WTC11 (cell line): ENCODE measurements at regions not wholly inside any gene's neighbourhood (a gene's known extent, or its start where the extent isn't known, plus 50 kb on each side); places are given as distances from the start of the nearest gene placed in this dataset.

ENCODE experiments used
- ATAC-seq: fragments of 200-7000 bp; cut with Tn5 transposase; 2 replicates; pipeline ENCODE4 v1.10.0; 2021; ENCODE audit warnings: mild to moderate bottlenecking, moderate library complexity
- CTCF ChIA-PET: fragments of 300-600 bp; sonication (Branson Sonifier 250); formaldehyde crosslinking; loops from one replicate; lab custom pipeline; 2021; ENCODE audit warnings: antibody characterized with exemption; lab: Charles Lee
- POLR2A ChIA-PET: fragments of 350-600 bp; sonication (Branson Sonifier 250); formaldehyde crosslinking; loops from one replicate; lab custom pipeline; 2021; ENCODE audit warnings: antibody characterized with exemption; lab: Charles Lee
- DNase-seq: peaks from one replicate; pipeline ENCODE4 v3.0.0; 2021; ENCODE audit warnings: low spot score
- H3K27ac Mint-ChIP-seq: 2 replicates; pipeline ENCODE4 v1.8.0; 2021; ENCODE audit warnings: mixed read lengths
- H3K27me3 Mint-ChIP-seq: 2 replicates; pipeline ENCODE4 v1.8.0; 2021; ENCODE audit warnings: low read depth, mild to moderate bottlenecking, moderate library complexity, mixed read lengths
- H3K36me3 Mint-ChIP-seq: 2 replicates; pipeline ENCODE4 v1.8.0; 2021; ENCODE audit warnings: mixed read lengths
- H3K4me1 Mint-ChIP-seq: 2 replicates; pipeline ENCODE4 v1.8.0; 2022; ENCODE audit warnings: mixed read lengths
- H3K4me3 Mint-ChIP-seq: 2 replicates; pipeline ENCODE4 v1.8.0; 2021; ENCODE audit warnings: mild to moderate bottlenecking, moderate library complexity, mixed read lengths
- H3K9me3 Mint-ChIP-seq: 2 replicates; pipeline ENCODE4 v1.8.0; 2021; ENCODE audit warnings: mixed read lengths
- AFF4 ChIP-seq: sonication (generic); formaldehyde crosslinking; IDR thresholded peaks from 2 replicates; pipeline ENCODE4 v1.8.1; 2023; ENCODE audit warnings: mild to moderate bottlenecking, missing genetic modification reagents, borderline replicate concordance
- CBFB ChIP-seq: sonication (generic); formaldehyde crosslinking; IDR thresholded peaks from 2 replicates; pipeline ENCODE4 v1.8.1; 2022; ENCODE audit warnings: mild to moderate bottlenecking, low read depth, missing genetic modification reagents
- CREB1 ChIP-seq: sonication (generic); formaldehyde crosslinking; IDR thresholded peaks from 2 replicates; pipeline ENCODE4 v1.8.0; 2023; ENCODE audit warnings: mild to moderate bottlenecking, missing genetic modification reagents
- CREM ChIP-seq: sonication (generic); formaldehyde crosslinking; IDR thresholded peaks from 2 replicates; pipeline ENCODE4 v1.8.1; 2022; ENCODE audit warnings: mild to moderate bottlenecking, missing genetic modification reagents, moderate library complexity
- ERG ChIP-seq: fragments of 250-450 bp; sonication (Bioruptor Pico); IDR thresholded peaks from 2 replicates; pipeline ENCODE4 v1.8.0; 2021; ENCODE audit warnings: mild to moderate bottlenecking
- ESRRA ChIP-seq: sonication (generic); formaldehyde crosslinking; IDR thresholded peaks from 2 replicates; pipeline ENCODE4 v1.8.1; 2022; ENCODE audit warnings: mild to moderate bottlenecking, missing genetic modification reagents, borderline replicate concordance
- GRHL2 ChIP-seq: fragments of 250-450 bp; sonication (Bioruptor Pico); IDR thresholded peaks from 2 replicates; pipeline ENCODE4 v1.8.0; 2022; ENCODE audit warnings: mild to moderate bottlenecking, moderate library complexity; ENCODE audit not compliant: insufficient replicate concordance, severe bottlenecking
- HMGA2 ChIP-seq: fragments of 250-450 bp; sonication (Bioruptor Pico); IDR thresholded peaks from 2 replicates; pipeline ENCODE4 v1.4.0; 2021; ENCODE audit warnings: mild to moderate bottlenecking, moderate library complexity
- JUN ChIP-seq: sonication (generic); formaldehyde crosslinking; IDR thresholded peaks from 2 replicates; pipeline ENCODE4 v1.8.0; 2023; ENCODE audit warnings: mild to moderate bottlenecking, missing genetic modification reagents
- MYBL2 ChIP-seq: sonication (generic); formaldehyde crosslinking; IDR thresholded peaks from 2 replicates; pipeline ENCODE4 v1.8.1; 2023; ENCODE audit warnings: mild to moderate bottlenecking, moderate library complexity, missing genetic modification reagents
- NR1H2 ChIP-seq: sonication (generic); formaldehyde crosslinking; IDR thresholded peaks from 2 replicates; pipeline ENCODE4 v1.9.0; 2021; ENCODE audit warnings: mild to moderate bottlenecking, moderate library complexity, missing genetic modification reagents
- RELA ChIP-seq: sonication (generic); formaldehyde crosslinking; IDR thresholded peaks from 2 replicates; pipeline ENCODE4 v1.8.1; 2022; ENCODE audit warnings: missing genetic modification reagents, mild to moderate bottlenecking, borderline replicate concordance
- SMAD4 ChIP-seq: sonication (generic); formaldehyde crosslinking; IDR thresholded peaks from 2 replicates; pipeline ENCODE4 v1.8.0; 2022; ENCODE audit warnings: mild to moderate bottlenecking, missing genetic modification reagents
- USF2 ChIP-seq: sonication (generic); formaldehyde crosslinking; IDR thresholded peaks from 2 replicates; pipeline ENCODE4 v1.8.1; 2023; ENCODE audit warnings: mild to moderate bottlenecking, missing genetic modification reagents, moderate library complexity
- ZNF219 ChIP-seq: sonication (generic); formaldehyde crosslinking; IDR thresholded peaks from 2 replicates; pipeline ENCODE4 v1.8.0; 2023; ENCODE audit warnings: missing genetic modification reagents, mild to moderate bottlenecking, borderline replicate concordance
- ZNF281 ChIP-seq: sonication (generic); formaldehyde crosslinking; IDR thresholded peaks from 2 replicates; pipeline ENCODE4 v1.8.0; 2023; ENCODE audit warnings: mild to moderate bottlenecking, missing genetic modification reagents
- ZNF317 ChIP-seq: sonication (generic); formaldehyde crosslinking; IDR thresholded peaks from 2 replicates; pipeline ENCODE4 v1.8.1; 2023; ENCODE audit warnings: low read depth, mild to moderate bottlenecking, moderate library complexity, missing genetic modification reagents, borderline replicate concordance
- ZNF396 ChIP-seq: fragments of 250-450 bp; sonication (Bioruptor Pico); IDR thresholded peaks from 2 replicates; pipeline ENCODE4 v1.8.0; 2021; ENCODE audit warnings: mild to moderate bottlenecking, moderate library complexity, borderline replicate concordance
- ZNF423 ChIP-seq: fragments of 250-450 bp; sonication (Bioruptor Pico); IDR thresholded peaks from 2 replicates; pipeline ENCODE4 v2.1.2; 2022; ENCODE audit warnings: mild to moderate bottlenecking, moderate library complexity
- ZNF671 ChIP-seq: fragments of 250-450 bp; sonication (Bioruptor Pico); IDR thresholded peaks from 2 replicates; pipeline ENCODE4 v1.8.0; 2021; ENCODE audit warnings: mild to moderate bottlenecking
- TF ChIP-seq, protein P1 (sequence below): sonication (generic); formaldehyde crosslinking; IDR thresholded peaks from 2 replicates; pipeline ENCODE4 v1.8.0; 2022; ENCODE audit warnings: mild to moderate bottlenecking, missing genetic modification reagents

DNA sequence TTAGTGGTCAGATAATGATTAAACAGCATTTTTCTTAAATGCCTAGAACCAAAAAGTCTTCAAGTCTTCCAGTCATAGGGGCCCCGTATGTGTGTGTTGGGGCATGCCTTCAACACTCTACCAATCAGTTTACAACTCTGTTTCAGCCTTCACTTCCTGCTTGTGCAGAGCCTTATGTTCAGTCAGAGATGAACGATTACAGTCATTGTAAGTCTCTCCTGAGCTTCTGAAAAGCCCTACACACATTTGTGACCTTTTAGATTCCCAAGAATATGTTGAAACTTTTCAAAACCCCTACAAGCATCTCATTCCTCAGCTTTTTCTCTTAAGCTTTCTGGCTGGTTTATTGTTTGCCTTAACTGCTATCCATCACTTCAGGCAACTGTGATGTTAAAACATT, 591.2 kb downstream of the ZNF674 start (continued):
- TF ChIP-seq ZNF671 (CRISPR knock-in tag) (no peak), ZNF317 (CRISPR knock-in tag) (no peak)
- TF ChIP-seq, protein P1, sequence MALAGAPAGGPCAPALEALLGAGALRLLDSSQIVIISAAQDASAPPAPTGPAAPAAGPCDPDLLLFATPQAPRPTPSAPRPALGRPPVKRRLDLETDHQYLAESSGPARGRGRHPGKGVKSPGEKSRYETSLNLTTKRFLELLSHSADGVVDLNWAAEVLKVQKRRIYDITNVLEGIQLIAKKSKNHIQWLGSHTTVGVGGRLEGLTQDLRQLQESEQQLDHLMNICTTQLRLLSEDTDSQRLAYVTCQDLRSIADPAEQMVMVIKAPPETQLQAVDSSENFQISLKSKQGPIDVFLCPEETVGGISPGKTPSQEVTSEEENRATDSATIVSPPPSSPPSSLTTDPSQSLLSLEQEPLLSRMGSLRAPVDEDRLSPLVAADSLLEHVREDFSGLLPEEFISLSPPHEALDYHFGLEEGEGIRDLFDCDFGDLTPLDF (CRISPR knock-in tag): no peak

DNA sequence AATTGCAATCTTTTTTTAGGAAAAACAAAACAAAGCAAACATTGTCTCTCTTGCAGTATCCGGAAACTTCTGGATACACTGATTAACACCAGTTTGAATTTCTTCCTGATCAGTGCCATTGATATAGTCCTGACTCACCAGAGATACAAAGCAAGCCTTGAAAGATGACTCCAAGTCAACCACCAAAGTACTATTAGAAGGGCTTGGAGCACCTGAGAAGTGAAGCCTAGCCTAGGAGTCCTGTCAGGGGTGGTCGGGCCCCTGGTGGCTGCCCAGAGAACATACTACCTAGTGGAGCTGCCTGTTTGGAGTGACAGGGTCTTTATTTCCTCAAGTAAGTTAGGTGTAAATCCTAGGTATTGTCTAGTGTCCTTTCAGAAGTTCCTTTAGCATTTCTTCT, 593.2 kb downstream of the ZNF674 start:
- ChIA-PET CTCF (interaction anchor here (0.6 to 1.0 kb wide), 4 partner anchors 21 to 628 kb away, joined by 3 to 10 read pairs (median 4); no protein-coding TSS in a partner anchor), POLR2A (interaction anchor here (0.7 kb wide), 1 partner anchor 12 kb away, joined by 8 read pairs; no protein-coding TSS in a partner anchor)
- no peaks in the 10 kb centered on the region for H3K36me3 Mint-ChIP-seq
- H3K4me1 Mint-ChIP-seq: peaks cover 10% of the 10 kb centered on the region
- no peak overlapping the region for H3K27ac Mint-ChIP-seq
- no peak overlapping the region for H3K4me3 Mint-ChIP-seq
- ATAC-seq (peak; percentile 88), DNase-seq (peak; percentile 17)
- TF ChIP-seq JUN (CRISPR knock-in tag): no peak
- TF ChIP-seq GRHL2: no peak
- no peak for TF ChIP-seq ZNF219 (CRISPR knock-in tag)
- TF ChIP-seq HMGA2 (CRISPR knock-in tag): no peak
- TF ChIP-seq CBFB (CRISPR knock-in tag): no peak
- TF ChIP-seq AFF4 (CRISPR knock-in tag): no peak
- no peak for TF ChIP-seq ESRRA (CRISPR knock-in tag)
- no peaks in the 10 kb centered on the region for H3K27me3 Mint-ChIP-seq
- no peaks in the 10 kb centered on the region for H3K9me3 Mint-ChIP-seq

DNA sequence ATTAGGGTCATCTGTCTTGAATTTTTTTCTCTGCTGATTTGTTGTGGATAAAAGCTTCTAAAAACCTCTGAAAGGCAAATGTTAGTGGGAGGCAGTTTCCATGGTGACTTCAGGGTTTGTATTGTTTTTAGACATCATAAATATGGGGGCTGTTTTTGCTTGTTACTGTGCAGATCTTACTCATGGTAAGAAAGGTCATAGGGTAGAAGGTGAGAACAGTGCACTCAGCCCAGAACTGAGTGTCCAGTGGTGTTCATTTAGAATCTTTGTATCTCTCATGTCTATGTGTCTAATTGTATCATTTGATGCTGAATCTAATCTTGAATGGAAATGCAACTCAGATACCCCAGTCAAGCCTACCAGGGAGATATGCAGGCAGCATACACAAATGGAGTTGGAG, 609.8 kb downstream of the ZNF674 start:
- ChIA-PET POLR2A (no interaction called here), CTCF (no interaction called here)
- H3K27me3 Mint-ChIP-seq: no peaks in the 10 kb centered on the region
- peaks cover 12% of the 10 kb centered on the region for H3K4me1 Mint-ChIP-seq
- DNase-seq: no peak
- H3K27ac Mint-ChIP-seq: no peak overlapping the region
- no peak overlapping the region for H3K4me3 Mint-ChIP-seq
- H3K36me3 Mint-ChIP-seq: peaks cover 16% of the 10 kb centered on the region
- ATAC-seq: no peak
- peaks cover 19% of the 10 kb centered on the region for H3K9me3 Mint-ChIP-seq
- no peak for TF ChIP-seq ZNF396
- TF ChIP-seq CREB1: no peak
- no peak for TF ChIP-seq MYBL2 (CRISPR knock-in tag)
- no peak for TF ChIP-seq SMAD4 (CRISPR knock-in tag)
- no peak for TF ChIP-seq ZNF423 (CRISPR knock-in tag)
- TF ChIP-seq RELA: no peak
- no peak for TF ChIP-seq CREM (CRISPR knock-in tag)
- no peak for TF ChIP-seq USF2 (CRISPR knock-in tag)
- TF ChIP-seq ZNF281 (CRISPR knock-in tag): no peak
- no peak for TF ChIP-seq NR1H2 (CRISPR knock-in tag)
- no peak for TF ChIP-seq ERG (CRISPR knock-in tag)
- no peak for TF ChIP-seq AFF4 (CRISPR knock-in tag)
